Nephron (organoid): ENCODE measurements at regions not wholly inside any gene's neighbourhood (a gene's known extent, or its start where the extent isn't known, plus 50 kb on each side); places are given as distances from the start of the nearest gene placed in this dataset.

Experiments
- H3K27ac Mint-ChIP-seq, 3 experiments: 2 replicates each; pipeline ENCODE4 v1.8.0; 2020; ENCODE audit warnings: mixed read lengths in 3 of 3, mild to moderate bottlenecking in 2 of 3, moderate library complexity in 1 of 3
- H3K27me3 Mint-ChIP-seq: 2 replicates; pipeline ENCODE4 v1.8.0; 2021; ENCODE audit warnings: low read depth, mild to moderate bottlenecking, moderate library complexity, mixed read lengths
- H3K36me3 Mint-ChIP-seq: 2 replicates; pipeline ENCODE4 v1.8.0; 2020; ENCODE audit warnings: low read depth, mixed read lengths
- H3K4me1 Mint-ChIP-seq: 2 replicates; pipeline ENCODE4 v1.8.0; 2020; ENCODE audit warnings: mixed read lengths
- H3K4me3 Mint-ChIP-seq, 3 experiments: 2 replicates each; pipeline ENCODE4 v1.8.0; 2020; ENCODE audit warnings: mild to moderate bottlenecking in 3 of 3, mixed read lengths in 3 of 3, moderate library complexity in 2 of 3
- H3K9me3 Mint-ChIP-seq: 2 replicates; pipeline ENCODE4 v1.8.0; 2020; ENCODE audit warnings: mixed read lengths
- TF ChIP-seq, protein P1 (sequence below), 3 experiments: fragments of 200-600 bp; sonication (generic); IDR thresholded peaks; one replicate each; pipeline ENCODE4 v1.5.0; 2021; ENCODE audit warnings: antibody characterized with exemption in 3 of 3; ENCODE audit not compliant: unreplicated experiment in 3 of 3

DNA sequence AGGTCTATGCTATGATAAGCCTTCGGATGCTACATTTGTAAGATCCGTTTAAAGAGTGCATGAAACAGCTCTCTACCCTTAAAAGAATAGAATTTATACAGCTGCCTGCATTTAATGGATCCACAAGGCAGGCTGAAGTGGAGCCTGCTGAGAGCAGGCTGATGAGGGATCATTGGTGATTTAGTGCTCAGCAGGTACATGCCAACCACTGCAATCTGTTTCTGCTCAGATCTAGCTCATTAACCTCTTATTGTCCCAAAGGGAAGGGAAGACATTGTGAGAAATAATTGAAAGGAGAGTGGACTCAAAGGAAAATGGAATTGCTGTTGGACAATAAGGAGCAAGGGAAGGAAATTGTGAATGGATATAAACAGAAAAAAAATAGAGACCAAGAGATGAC lies 822.6 kb downstream of the TRIB2 start:
- no peaks in the 10 kb centered on the region for H3K27me3 Mint-ChIP-seq

DNA sequence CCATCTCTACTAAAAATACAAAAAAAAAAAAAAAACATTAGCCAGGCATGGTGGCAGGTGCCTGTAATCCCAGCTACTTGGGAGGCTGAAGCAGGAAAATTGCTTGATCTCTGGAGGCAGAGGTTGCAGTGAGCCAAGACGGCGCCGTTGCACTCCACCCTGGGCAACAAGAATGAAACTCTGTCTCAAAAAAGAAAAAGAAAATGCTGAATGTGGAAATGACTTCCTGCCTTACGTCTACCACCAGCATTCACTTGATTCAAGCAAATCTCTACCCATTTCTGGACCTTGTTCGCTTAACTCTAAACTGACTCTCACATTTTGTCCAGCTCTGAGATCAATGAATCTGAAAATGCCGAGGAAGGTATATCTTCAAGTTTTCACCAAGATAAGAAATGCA lies 825.3 kb downstream of the TRIB2 start:
- Mint-ChIP-seq H3K4me3 (no peak overlapping the region), H3K4me1 (no peaks in the 10 kb centered on the region), H3K27me3 (no peaks in the 10 kb centered on the region), H3K36me3 (no peaks in the 10 kb centered on the region), H3K9me3 (no peaks in the 10 kb centered on the region), H3K27ac (no peak overlapping the region)
- TF ChIP-seq, protein P1, sequence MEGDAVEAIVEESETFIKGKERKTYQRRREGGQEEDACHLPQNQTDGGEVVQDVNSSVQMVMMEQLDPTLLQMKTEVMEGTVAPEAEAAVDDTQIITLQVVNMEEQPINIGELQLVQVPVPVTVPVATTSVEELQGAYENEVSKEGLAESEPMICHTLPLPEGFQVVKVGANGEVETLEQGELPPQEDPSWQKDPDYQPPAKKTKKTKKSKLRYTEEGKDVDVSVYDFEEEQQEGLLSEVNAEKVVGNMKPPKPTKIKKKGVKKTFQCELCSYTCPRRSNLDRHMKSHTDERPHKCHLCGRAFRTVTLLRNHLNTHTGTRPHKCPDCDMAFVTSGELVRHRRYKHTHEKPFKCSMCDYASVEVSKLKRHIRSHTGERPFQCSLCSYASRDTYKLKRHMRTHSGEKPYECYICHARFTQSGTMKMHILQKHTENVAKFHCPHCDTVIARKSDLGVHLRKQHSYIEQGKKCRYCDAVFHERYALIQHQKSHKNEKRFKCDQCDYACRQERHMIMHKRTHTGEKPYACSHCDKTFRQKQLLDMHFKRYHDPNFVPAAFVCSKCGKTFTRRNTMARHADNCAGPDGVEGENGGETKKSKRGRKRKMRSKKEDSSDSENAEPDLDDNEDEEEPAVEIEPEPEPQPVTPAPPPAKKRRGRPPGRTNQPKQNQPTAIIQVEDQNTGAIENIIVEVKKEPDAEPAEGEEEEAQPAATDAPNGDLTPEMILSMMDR (IDR thresholded peaks at IDR 0.05; ENCODE audit: unreplicated experiment in 3 of 3): no peak

More for the DNA sequence above, 822.6 kb downstream of the TRIB2 start:
- H3K27ac Mint-ChIP-seq: no peak overlapping the region
- H3K4me1 Mint-ChIP-seq: no peaks in the 10 kb centered on the region
- no peak overlapping the region for H3K4me3 Mint-ChIP-seq
- TF ChIP-seq, protein P1 (IDR thresholded peaks at IDR 0.05; ENCODE audit: unreplicated experiment in 3 of 3): no peak
- H3K36me3 Mint-ChIP-seq: no peaks in the 10 kb centered on the region
- H3K9me3 Mint-ChIP-seq: no peaks in the 10 kb centered on the region

DNA sequence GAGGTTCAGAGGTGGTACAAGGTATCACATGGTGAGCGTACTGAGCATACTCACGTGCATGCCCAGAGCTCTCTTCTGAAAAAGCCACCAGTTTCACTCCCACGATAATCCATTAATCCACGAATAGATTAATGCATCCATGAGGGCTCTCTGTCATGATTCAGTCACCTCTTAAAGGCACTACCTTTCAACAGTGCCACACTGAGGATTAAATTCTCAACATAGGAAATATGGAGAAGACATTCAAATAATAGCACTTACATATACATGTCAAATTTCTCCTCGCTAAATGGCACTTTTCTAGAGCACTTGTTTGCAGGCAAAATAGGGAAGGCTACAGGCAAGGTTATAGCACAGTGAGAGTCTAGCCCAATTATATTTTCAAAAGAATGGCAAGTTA lies 825.9 kb downstream of the TRIB2 start:
- H3K27ac Mint-ChIP-seq: no peak overlapping the region
- no peaks in the 10 kb centered on the region for H3K9me3 Mint-ChIP-seq
- TF ChIP-seq, protein P1 (IDR thresholded peaks at IDR 0.05; ENCODE audit: unreplicated experiment in 3 of 3): no peak
- no peaks in the 10 kb centered on the region for H3K36me3 Mint-ChIP-seq
- H3K4me3 Mint-ChIP-seq: no peak overlapping the region
- no peaks in the 10 kb centered on the region for H3K27me3 Mint-ChIP-seq
- H3K4me1 Mint-ChIP-seq: no peaks in the 10 kb centered on the region

DNA sequence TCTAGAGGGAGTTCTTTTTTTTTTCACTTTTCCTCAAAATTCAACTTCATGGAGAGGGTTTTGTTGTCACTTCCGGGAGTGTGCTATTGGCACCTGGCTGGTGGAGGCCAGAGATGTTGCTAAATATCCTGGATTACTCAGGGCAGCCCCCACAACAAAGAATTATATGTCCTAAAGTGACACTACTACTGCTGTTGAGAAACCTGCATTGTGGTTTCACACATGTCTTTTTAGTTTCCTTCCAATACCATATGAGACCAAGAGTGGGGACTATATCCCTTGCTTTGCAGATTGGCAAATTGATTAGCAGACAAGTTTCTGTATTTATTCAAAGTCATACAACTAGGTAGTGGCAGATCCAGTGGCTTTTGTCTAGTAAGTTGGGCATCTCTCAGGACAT lies 826.8 kb downstream of the TRIB2 start:
- Mint-ChIP-seq H3K4me1 (no peaks in the 10 kb centered on the region), H3K36me3 (no peaks in the 10 kb centered on the region), H3K27me3 (no peaks in the 10 kb centered on the region), H3K4me3 (no peak overlapping the region), H3K9me3 (no peaks in the 10 kb centered on the region), H3K27ac (no peak overlapping the region)
- TF ChIP-seq, protein P1 (IDR thresholded peaks at IDR 0.05; ENCODE audit: unreplicated experiment in 3 of 3): no peak

DNA sequence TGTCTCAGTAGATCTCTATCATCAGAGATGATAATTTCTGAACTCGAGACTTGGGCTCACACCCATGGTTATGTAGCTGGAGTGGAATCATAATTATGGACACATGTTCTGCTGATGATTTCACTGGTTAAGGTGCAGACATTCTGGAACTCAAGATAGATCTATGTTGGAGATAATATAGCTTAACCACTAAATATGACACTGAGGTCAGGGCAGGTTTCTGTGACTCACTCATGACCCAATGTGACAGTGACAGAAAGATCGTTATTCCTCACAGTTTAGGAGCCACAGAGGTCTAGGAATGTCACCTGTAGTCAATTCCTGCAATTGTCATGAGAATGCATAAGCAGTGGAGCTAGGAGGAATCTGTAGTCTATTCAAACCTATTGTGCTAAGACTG lies 828.6 kb downstream of the TRIB2 start:
- no peaks in the 10 kb centered on the region for H3K36me3 Mint-ChIP-seq
- no peak overlapping the region for H3K4me3 Mint-ChIP-seq
- H3K9me3 Mint-ChIP-seq: no peaks in the 10 kb centered on the region
- TF ChIP-seq, protein P1 (IDR thresholded peaks at IDR 0.05; ENCODE audit: unreplicated experiment in 3 of 3): no peak
- no peaks in the 10 kb centered on the region for H3K4me1 Mint-ChIP-seq
- H3K27me3 Mint-ChIP-seq: no peaks in the 10 kb centered on the region
- H3K27ac Mint-ChIP-seq: no peak overlapping the region

DNA sequence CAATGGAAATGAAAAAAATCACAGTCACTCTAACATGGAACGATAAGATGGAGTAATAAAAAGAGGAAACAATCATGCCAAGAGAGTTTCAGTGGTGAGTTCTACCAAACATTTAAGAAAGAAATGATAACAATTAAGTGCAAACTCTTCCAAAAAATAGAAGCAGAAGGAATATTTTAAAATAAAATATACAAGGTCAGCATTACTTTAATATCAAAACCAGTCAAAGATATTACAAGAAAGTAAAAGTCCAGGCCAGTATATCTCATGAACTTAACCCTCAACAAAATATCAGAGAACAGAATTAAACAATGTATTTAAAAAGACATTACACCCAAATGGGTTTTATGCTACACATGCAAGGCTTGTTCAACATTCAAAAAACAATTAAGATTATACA lies 829.4 kb downstream of the TRIB2 start:
- no peaks in the 10 kb centered on the region for H3K9me3 Mint-ChIP-seq
- no peak overlapping the region for H3K27ac Mint-ChIP-seq
- no peaks in the 10 kb centered on the region for H3K27me3 Mint-ChIP-seq
- H3K36me3 Mint-ChIP-seq: no peaks in the 10 kb centered on the region
- TF ChIP-seq, protein P1 (IDR thresholded peaks at IDR 0.05; ENCODE audit: unreplicated experiment in 3 of 3): no peak
- H3K4me1 Mint-ChIP-seq: no peaks in the 10 kb centered on the region
- H3K4me3 Mint-ChIP-seq: no peak overlapping the region
